H1 (cell line): ENCODE measurements at regions not wholly inside any gene's neighbourhood (a gene's known extent, or its start where the extent isn't known, plus 50 kb on each side); places are given as distances from the start of the nearest gene placed in this dataset.

ENCODE experiments used
- ZNF274 ChIP-seq: IDR thresholded peaks from 2 replicates; pipeline ENCODE4 v1.7.0; 2012; ENCODE audit warnings: low read length, borderline replicate concordance; ENCODE audit errors: extremely low read depth
- TF ChIP-seq, protein P1 (sequence below): fragments of 300-600 bp; sonication (generic); IDR thresholded peaks from 2 replicates; pipeline ENCODE4 v1.7.1; 2012; ENCODE audit warnings: low read length, moderate library complexity, mild to moderate bottlenecking, inconsistent platforms; ENCODE audit not compliant: insufficient replicate concordance

DNA sequence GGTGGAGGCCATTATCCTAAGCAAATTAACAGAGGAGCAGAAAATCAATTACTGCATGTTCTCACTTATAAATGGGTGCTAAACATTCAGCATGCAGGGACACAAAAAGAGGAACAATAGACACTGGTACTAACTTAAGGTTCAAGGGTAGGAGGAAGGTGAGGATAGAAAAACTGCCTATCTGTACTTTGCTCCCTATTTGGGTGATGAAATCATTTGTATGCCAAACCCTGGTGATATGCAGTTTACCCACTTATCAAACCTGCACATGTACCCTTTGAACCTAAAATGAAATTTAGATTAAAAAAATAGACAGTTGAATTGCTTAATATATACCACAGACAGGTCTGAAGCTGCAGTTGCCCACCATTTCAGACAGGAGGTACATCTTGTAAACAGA is 143.3 kb upstream of the KLHL4 start (continued):
- TF ChIP-seq, protein P1, sequence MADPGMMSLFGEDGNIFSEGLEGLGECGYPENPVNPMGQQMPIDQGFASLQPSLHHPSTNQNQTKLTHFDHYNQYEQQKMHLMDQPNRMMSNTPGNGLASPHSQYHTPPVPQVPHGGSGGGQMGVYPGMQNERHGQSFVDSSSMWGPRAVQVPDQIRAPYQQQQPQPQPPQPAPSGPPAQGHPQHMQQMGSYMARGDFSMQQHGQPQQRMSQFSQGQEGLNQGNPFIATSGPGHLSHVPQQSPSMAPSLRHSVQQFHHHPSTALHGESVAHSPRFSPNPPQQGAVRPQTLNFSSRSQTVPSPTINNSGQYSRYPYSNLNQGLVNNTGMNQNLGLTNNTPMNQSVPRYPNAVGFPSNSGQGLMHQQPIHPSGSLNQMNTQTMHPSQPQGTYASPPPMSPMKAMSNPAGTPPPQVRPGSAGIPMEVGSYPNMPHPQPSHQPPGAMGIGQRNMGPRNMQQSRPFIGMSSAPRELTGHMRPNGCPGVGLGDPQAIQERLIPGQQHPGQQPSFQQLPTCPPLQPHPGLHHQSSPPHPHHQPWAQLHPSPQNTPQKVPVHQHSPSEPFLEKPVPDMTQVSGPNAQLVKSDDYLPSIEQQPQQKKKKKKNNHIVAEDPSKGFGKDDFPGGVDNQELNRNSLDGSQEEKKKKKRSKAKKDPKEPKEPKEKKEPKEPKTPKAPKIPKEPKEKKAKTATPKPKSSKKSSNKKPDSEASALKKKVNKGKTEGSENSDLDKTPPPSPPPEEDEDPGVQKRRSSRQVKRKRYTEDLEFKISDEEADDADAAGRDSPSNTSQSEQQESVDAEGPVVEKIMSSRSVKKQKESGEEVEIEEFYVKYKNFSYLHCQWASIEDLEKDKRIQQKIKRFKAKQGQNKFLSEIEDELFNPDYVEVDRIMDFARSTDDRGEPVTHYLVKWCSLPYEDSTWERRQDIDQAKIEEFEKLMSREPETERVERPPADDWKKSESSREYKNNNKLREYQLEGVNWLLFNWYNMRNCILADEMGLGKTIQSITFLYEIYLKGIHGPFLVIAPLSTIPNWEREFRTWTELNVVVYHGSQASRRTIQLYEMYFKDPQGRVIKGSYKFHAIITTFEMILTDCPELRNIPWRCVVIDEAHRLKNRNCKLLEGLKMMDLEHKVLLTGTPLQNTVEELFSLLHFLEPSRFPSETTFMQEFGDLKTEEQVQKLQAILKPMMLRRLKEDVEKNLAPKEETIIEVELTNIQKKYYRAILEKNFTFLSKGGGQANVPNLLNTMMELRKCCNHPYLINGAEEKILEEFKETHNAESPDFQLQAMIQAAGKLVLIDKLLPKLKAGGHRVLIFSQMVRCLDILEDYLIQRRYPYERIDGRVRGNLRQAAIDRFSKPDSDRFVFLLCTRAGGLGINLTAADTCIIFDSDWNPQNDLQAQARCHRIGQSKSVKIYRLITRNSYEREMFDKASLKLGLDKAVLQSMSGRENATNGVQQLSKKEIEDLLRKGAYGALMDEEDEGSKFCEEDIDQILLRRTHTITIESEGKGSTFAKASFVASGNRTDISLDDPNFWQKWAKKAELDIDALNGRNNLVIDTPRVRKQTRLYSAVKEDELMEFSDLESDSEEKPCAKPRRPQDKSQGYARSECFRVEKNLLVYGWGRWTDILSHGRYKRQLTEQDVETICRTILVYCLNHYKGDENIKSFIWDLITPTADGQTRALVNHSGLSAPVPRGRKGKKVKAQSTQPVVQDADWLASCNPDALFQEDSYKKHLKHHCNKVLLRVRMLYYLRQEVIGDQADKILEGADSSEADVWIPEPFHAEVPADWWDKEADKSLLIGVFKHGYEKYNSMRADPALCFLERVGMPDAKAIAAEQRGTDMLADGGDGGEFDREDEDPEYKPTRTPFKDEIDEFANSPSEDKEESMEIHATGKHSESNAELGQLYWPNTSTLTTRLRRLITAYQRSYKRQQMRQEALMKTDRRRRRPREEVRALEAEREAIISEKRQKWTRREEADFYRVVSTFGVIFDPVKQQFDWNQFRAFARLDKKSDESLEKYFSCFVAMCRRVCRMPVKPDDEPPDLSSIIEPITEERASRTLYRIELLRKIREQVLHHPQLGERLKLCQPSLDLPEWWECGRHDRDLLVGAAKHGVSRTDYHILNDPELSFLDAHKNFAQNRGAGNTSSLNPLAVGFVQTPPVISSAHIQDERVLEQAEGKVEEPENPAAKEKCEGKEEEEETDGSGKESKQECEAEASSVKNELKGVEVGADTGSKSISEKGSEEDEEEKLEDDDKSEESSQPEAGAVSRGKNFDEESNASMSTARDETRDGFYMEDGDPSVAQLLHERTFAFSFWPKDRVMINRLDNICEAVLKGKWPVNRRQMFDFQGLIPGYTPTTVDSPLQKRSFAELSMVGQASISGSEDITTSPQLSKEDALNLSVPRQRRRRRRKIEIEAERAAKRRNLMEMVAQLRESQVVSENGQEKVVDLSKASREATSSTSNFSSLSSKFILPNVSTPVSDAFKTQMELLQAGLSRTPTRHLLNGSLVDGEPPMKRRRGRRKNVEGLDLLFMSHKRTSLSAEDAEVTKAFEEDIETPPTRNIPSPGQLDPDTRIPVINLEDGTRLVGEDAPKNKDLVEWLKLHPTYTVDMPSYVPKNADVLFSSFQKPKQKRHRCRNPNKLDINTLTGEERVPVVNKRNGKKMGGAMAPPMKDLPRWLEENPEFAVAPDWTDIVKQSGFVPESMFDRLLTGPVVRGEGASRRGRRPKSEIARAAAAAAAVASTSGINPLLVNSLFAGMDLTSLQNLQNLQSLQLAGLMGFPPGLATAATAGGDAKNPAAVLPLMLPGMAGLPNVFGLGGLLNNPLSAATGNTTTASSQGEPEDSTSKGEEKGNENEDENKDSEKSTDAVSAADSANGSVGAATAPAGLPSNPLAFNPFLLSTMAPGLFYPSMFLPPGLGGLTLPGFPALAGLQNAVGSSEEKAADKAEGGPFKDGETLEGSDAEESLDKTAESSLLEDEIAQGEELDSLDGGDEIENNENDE: no peak
- TF ChIP-seq ZNF274: no peak
